GM18870 (cell line): ENCODE measurements at regions not wholly inside any gene's neighbourhood (a gene's known extent, or its start where the extent isn't known, plus 50 kb on each side); places are given as distances from the start of the nearest gene placed in this dataset.

Source experiments
- ATAC-seq: cut with Tn5 transposase; IDR thresholded peaks from one replicate; pipeline ENCODE4 v1.9.1; 2021; ENCODE audit warnings: moderate library complexity; ENCODE audit not compliant: unreplicated experiment

- no peak for ATAC-seq
These were observed 383.3 kb downstream of the IPMK start for GRCh38 chr10:57884407-57884806.

- ATAC-seq = no peak
These were observed 387.1 kb downstream of the IPMK start for GRCh38 chr10:57880446-57881227.

- ATAC-seq = no peak
These were observed 392.9 kb downstream of the IPMK start for GRCh38 chr10:57874810-57875209.

GRCh38 chr10:57867241-57867640 lies 400.5 kb downstream of the IPMK start:
- no peak for ATAC-seq

GRCh38 chr10:57864765-57865680 lies 402.7 kb downstream of the IPMK start:
- ATAC-seq = no peak

GRCh38 chr10:57849691-57850357 lies 417.9 kb downstream of the IPMK start:
- ATAC-seq = no peak

- no peak for ATAC-seq
These were observed 421.2 kb downstream of the IPMK start for GRCh38 chr10:57846307-57847065.

- no peak for ATAC-seq
These were observed 423.2 kb downstream of the IPMK start for GRCh38 chr10:57844387-57844998.

GRCh38 chr10:57830877-57831560 lies 436.7 kb downstream of the IPMK start:
- no peak for ATAC-seq

GRCh38 chr10:57825015-57825414 lies 442.7 kb downstream of the IPMK start:
- no peak for ATAC-seq

- no peak for ATAC-seq
These were observed 444.3 kb downstream of the IPMK start for GRCh38 chr10:57823398-57823797.

GRCh38 chr10:57822965-57823364 lies 444.7 kb downstream of the IPMK start:
- no peak for ATAC-seq

- ATAC-seq = no peak
These were observed 449.2 kb downstream of the IPMK start for GRCh38 chr10:57818522-57818921.

- ATAC-seq = no peak
These were observed 450.0 kb downstream of the IPMK start for GRCh38 chr10:57817741-57818140.

- ATAC-seq = no peak
These were observed 451.7 kb downstream of the IPMK start for GRCh38 chr10:57815949-57816348.

GRCh38 chr10:57809961-57810360 lies 457.7 kb downstream of the IPMK start:
- ATAC-seq = no peak

GRCh38 chr10:57807906-57808305 lies 459.8 kb downstream of the IPMK start:
- ATAC-seq = no peak

GRCh38 chr10:57806675-57807074 lies 461.0 kb downstream of the IPMK start:
- ATAC-seq = no peak

- no peak for ATAC-seq
These were observed 468.1 kb downstream of the IPMK start for GRCh38 chr10:57799625-57800024.

- ATAC-seq = no peak
These were observed 468.9 kb downstream of the IPMK start for GRCh38 chr10:57798830-57799229.
